ENCODE measurements at regions not wholly inside any gene's neighbourhood (a gene's known extent, or its start where the extent isn't known, plus 50 kb on each side); places are given as distances from the start of the nearest gene placed in this dataset.

DNA sequence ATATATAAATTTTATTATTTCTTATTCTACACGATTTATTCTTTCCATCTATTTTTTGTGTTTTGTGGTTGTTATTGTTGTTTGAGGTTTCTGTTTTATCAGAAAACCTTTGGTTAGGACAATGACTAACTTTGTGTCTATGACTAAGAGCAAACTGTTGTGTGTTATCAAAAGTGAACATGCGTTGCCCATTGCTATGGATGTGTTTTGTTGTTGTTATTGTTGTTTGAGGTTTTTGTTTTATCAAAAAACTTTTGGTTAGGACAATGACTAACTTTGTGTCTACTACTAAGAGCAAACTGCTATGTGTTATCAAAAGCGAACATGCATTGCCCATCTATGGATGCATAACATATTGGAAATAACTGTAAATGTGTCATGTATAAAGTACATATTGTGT, 692.3 kb downstream of the SLITRK1 start:
- 69 to 77% (median 76%) methylated on average over 3 of the region's 3 CpGs for WGBS, 3 donors

DNA sequence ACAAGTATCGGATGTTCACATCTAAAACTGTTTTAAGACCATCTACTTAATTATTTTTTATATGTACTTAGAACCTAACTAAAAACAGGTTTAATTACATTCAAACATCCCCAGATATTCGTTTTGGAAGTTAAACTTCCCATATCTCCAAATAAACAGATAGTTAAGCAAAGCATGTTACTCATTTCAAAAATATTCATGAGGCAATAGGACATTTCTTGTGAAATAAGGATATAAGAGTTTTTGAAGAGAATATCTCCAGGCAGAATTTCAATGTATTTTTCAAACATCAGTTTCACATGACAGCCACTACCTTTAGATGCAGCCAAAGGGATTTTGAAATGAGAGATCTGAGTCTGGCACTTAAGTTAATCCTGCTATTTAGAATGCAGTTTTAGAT, 697.5 kb downstream of the SLITRK1 start:
- H3K27ac ChIP-seq (ENCODE audit: low read depth in 1 of 3, low read length in 2 of 3): no peak overlapping the region
- no peaks in the 10 kb centered on the region for H3K27me3 ChIP-seq (ENCODE audit: control insufficient read depth in 3 of 3, insufficient read depth in 3 of 3, low read length in 3 of 3)
- no peak overlapping the region for H3K4me3 ChIP-seq (ENCODE audit: low read depth in 1 of 3, low read length in 3 of 3)
- FAIRE-seq (no peak), DNase-seq (no peak)
- 54 to 56% (median 55%) methylated on average over 2 of the region's 2 CpGs for WGBS, 3 donors
- H3K4me1 ChIP-seq (ENCODE audit: control insufficient read depth in 3 of 3, insufficient read depth in 2 of 3, low read depth in 1 of 3, low read length in 2 of 3): no peaks in the 10 kb centered on the region
- peaks cover 0 to 20% of the 10 kb centered on the region in 2 donors for H3K9me3 ChIP-seq (ENCODE audit: control insufficient read depth in 2 of 2, insufficient read depth in 1 of 2, low read depth in 1 of 2, low read length in 1 of 2)
- H3K36me3 ChIP-seq (ENCODE audit: control insufficient read depth in 3 of 3, insufficient read depth in 2 of 3, low read depth in 1 of 3, low read length in 3 of 3): no peaks in the 10 kb centered on the region

More for the DNA sequence above, 692.3 kb downstream of the SLITRK1 start:
- Histone ChIP-seq H3K4me1 (ENCODE audit: control insufficient read depth in 3 of 3, insufficient read depth in 2 of 3, low read depth in 1 of 3, low read length in 2 of 3) (no peaks in the 10 kb centered on the region), H3K4me3 (ENCODE audit: low read depth in 1 of 3, low read length in 3 of 3) (no peak overlapping the region), H3K36me3 (ENCODE audit: control insufficient read depth in 3 of 3, insufficient read depth in 2 of 3, low read depth in 1 of 3, low read length in 3 of 3) (no peaks in the 10 kb centered on the region), H3K9me3 (ENCODE audit: control insufficient read depth in 2 of 2, insufficient read depth in 1 of 2, low read depth in 1 of 2, low read length in 1 of 2) (peaks cover 0 to 7% of the 10 kb centered on the region in 2 donors), H3K27me3 (ENCODE audit: control insufficient read depth in 3 of 3, insufficient read depth in 3 of 3, low read length in 3 of 3) (no peaks in the 10 kb centered on the region), H3K27ac (ENCODE audit: low read depth in 1 of 3, low read length in 2 of 3) (no peak overlapping the region)
- FAIRE-seq (no peak), DNase-seq (no peak)

DNA sequence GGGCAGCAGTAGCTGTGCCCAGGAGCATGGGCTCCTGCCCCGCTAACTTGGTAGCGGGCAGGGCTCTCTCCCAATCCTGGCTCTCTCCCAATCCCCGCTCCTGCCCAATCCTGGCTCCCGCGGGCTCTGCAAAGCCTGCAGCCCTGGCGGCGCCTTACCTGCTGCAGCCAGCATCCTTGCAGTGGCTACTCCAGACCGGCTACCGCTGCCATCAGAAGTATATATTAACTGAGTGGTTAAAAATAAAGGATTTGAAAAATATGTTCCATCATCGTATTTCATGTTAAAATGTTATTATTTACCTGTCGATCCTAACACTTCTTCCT, 698.2 kb downstream of the SLITRK1 start:
- Histone ChIP-seq H3K27me3 (ENCODE audit: control insufficient read depth in 3 of 3, insufficient read depth in 3 of 3, low read length in 3 of 3) (no peaks in the 10 kb centered on the region), H3K4me3 (ENCODE audit: low read depth in 1 of 3, low read length in 3 of 3) (no peak overlapping the region), H3K27ac (ENCODE audit: low read depth in 1 of 3, low read length in 2 of 3) (no peak overlapping the region), H3K4me1 (ENCODE audit: control insufficient read depth in 3 of 3, insufficient read depth in 2 of 3, low read depth in 1 of 3, low read length in 2 of 3) (no peaks in the 10 kb centered on the region), H3K36me3 (ENCODE audit: control insufficient read depth in 3 of 3, insufficient read depth in 2 of 3, low read depth in 1 of 3, low read length in 3 of 3) (no peaks in the 10 kb centered on the region), H3K9me3 (ENCODE audit: control insufficient read depth in 2 of 2, insufficient read depth in 1 of 2, low read depth in 1 of 2, low read length in 1 of 2) (peaks cover 0 to 20% of the 10 kb centered on the region in 2 donors)
- DNase-seq (no peak), FAIRE-seq (no peak)
- 94 to 96% (median 95%) methylated on average over 11 of the region's 11 CpGs for WGBS, 3 donors

DNA sequence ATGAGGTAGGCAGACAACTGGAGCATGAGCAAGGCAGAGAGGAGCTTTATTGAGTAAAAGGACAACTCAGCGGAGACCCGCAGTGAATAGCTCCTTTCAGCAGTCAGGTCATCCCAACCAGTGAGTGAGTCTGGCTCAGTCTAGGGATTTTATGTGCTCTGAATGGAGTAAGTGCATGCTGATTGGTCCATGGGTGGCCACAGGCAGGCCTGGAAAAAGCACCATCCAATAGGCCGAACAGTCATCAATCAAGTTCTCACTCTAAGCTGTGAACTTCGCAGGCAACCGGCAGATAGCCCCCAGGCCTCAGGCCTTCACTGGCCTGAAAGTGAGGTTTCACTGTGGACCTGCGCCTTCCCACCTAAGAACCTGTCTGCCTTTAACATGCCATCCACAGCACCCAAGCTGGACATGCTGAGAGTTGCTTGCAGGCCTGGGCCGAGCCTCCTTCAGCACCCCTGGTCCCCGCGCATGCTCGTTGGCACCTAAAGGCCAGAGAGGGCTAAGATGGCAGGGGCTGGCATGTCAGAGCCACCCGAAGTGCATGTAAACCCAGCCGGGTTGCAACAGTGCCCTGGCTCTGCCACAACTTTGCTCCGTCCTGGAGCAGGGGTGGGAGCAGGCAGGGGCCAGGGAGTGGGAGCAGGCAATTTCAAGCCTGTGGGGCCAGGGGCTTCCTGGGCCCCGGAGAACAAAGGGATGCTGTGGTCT, 698.7 kb downstream of the SLITRK1 start:
- H3K4me3 ChIP-seq (ENCODE audit: low read depth in 1 of 3, low read length in 3 of 3): no peak overlapping the region
- no peak for FAIRE-seq
- peaks cover 0 to 20% of the 10 kb centered on the region in 2 donors for H3K9me3 ChIP-seq (ENCODE audit: control insufficient read depth in 2 of 2, insufficient read depth in 1 of 2, low read depth in 1 of 2, low read length in 1 of 2)
- no peaks in the 10 kb centered on the region for H3K36me3 ChIP-seq (ENCODE audit: control insufficient read depth in 3 of 3, insufficient read depth in 2 of 3, low read depth in 1 of 3, low read length in 3 of 3)
- H3K27me3 ChIP-seq (ENCODE audit: control insufficient read depth in 3 of 3, insufficient read depth in 3 of 3, low read length in 3 of 3): no peaks in the 10 kb centered on the region
- 82 to 90% (median 84%) methylated on average over 14 of the region's 14 CpGs for WGBS, 3 donors
- DNase-seq: no peak
- no peaks in the 10 kb centered on the region for H3K4me1 ChIP-seq (ENCODE audit: control insufficient read depth in 3 of 3, insufficient read depth in 2 of 3, low read depth in 1 of 3, low read length in 2 of 3)
- H3K27ac ChIP-seq (ENCODE audit: low read depth in 1 of 3, low read length in 2 of 3): no peak overlapping the region

DNA sequence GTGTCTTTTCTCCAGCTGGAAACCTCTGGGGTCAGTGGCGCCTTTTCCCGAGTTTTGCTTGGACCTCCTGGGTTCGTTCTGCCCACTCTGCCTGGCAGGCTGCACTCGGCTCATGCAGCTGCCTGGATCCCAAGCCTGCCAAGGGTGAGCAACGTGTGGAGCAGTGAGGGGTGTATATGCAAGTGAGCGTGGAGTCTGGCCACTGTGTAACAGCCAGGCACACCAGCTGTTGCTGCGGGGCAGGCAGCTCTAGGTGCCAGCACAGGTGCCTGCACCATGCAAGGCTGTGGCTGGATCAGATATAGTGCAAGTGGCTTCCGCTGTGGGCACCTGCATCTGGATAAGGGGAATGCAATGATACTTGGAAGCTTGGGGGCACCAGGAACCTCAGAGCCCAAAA, 699.4 kb downstream of the SLITRK1 start:
- H3K27ac ChIP-seq (ENCODE audit: low read depth in 1 of 3, low read length in 2 of 3): no peak overlapping the region
- WGBS, 3 donors: 72 to 80% (median 76%) methylated on average over 8 of the region's 8 CpGs
- no peak for DNase-seq
- no peaks in the 10 kb centered on the region for H3K27me3 ChIP-seq (ENCODE audit: control insufficient read depth in 3 of 3, insufficient read depth in 3 of 3, low read length in 3 of 3)
- H3K9me3 ChIP-seq (ENCODE audit: control insufficient read depth in 2 of 2, insufficient read depth in 1 of 2, low read depth in 1 of 2, low read length in 1 of 2): peaks cover 0 to 18% of the 10 kb centered on the region in 2 donors
- FAIRE-seq: no peak
- H3K4me3 ChIP-seq (ENCODE audit: low read depth in 1 of 3, low read length in 3 of 3): no peak overlapping the region
- H3K36me3 ChIP-seq (ENCODE audit: control insufficient read depth in 3 of 3, insufficient read depth in 2 of 3, low read depth in 1 of 3, low read length in 3 of 3): no peaks in the 10 kb centered on the region
- no peaks in the 10 kb centered on the region for H3K4me1 ChIP-seq (ENCODE audit: control insufficient read depth in 3 of 3, insufficient read depth in 2 of 3, low read depth in 1 of 3, low read length in 2 of 3)

DNA sequence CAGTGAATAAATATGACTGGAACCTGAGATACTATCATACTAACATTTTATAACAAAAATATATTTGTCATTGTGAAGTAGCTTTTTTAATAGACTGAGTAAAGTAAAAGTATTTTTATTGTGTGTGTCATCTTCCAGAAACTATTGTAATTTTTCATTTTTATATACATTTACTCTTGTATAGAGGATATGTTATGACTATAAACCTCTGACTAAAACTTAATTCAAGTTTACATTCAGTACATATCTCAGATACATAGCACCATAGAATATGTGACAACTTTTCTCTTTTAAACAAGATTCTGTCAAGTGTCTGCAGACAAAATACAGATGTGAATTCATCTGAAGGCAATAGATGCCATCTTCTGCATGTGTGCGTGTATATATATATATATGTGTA, 704.3 kb downstream of the SLITRK1 start:
- H3K4me3 ChIP-seq (ENCODE audit: low read depth in 1 of 3, low read length in 3 of 3): no peak overlapping the region
- FAIRE-seq (no peak), DNase-seq (no peak)
- peaks cover 0 to 4% of the 10 kb centered on the region in 2 donors for H3K9me3 ChIP-seq (ENCODE audit: control insufficient read depth in 2 of 2, insufficient read depth in 1 of 2, low read depth in 1 of 2, low read length in 1 of 2)
- no peaks in the 10 kb centered on the region for H3K36me3 ChIP-seq (ENCODE audit: control insufficient read depth in 3 of 3, insufficient read depth in 2 of 3, low read depth in 1 of 3, low read length in 3 of 3)
- WGBS, 3 donors: 0% methylated on average over 1 of the region's 1 CpG
- no peaks in the 10 kb centered on the region for H3K27me3 ChIP-seq (ENCODE audit: control insufficient read depth in 3 of 3, insufficient read depth in 3 of 3, low read length in 3 of 3)
- H3K27ac ChIP-seq (ENCODE audit: low read depth in 1 of 3, low read length in 2 of 3): no peak overlapping the region
- no peaks in the 10 kb centered on the region for H3K4me1 ChIP-seq (ENCODE audit: control insufficient read depth in 3 of 3, insufficient read depth in 2 of 3, low read depth in 1 of 3, low read length in 2 of 3)

DNA sequence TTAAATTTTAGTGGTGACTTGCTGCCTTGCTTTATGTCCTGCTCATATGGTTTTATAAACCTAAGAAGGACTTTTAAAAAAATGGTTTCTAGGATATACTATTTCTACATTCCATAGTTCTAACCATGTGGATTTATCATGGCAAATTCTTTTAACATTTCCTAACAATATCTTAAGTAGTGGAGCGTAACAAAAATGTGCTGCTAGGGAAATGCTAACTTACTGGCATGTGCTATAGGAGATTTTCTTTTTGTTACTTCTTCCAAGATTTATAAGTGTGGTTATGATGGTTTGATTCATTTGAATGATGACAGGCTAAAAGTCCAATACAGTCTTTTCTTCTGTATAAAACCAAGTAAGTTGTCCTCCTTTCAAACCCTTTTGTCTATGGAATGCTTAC, 713.7 kb downstream of the SLITRK1 start:
- WGBS, 3 donors: 72 to 93% (median 85%) methylated on average over 1 of the region's 1 CpG

DNA sequence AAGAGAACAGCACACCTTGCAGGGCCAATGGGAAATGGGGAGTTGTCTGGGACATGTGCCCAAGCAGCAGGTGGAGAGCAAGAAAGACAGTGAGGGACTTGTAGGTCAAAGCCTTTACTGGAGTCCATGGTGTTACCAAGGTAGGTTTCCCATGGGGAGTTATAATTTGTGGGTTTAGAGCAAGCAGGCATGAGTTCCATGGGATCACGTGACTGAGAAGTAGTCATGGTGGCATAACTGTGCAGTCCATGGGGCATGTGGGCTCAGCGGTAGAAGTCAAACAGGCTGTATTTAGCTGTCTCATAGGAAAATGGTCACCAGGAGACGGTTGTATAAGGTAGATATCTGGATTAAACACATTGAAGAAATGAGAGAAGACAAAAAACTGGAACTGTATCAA, 715.1 kb downstream of the SLITRK1 start:
- DNase-seq (no peak), FAIRE-seq (no peak)
- Histone ChIP-seq H3K27me3 (ENCODE audit: control insufficient read depth in 3 of 3, insufficient read depth in 3 of 3, low read length in 3 of 3) (no peaks in the 10 kb centered on the region), H3K9me3 (ENCODE audit: control insufficient read depth in 2 of 2, insufficient read depth in 1 of 2, low read depth in 1 of 2, low read length in 1 of 2) (no peaks in the 10 kb centered on the region), H3K4me1 (ENCODE audit: control insufficient read depth in 3 of 3, insufficient read depth in 2 of 3, low read depth in 1 of 3, low read length in 2 of 3) (no peaks in the 10 kb centered on the region), H3K4me3 (ENCODE audit: low read depth in 1 of 3, low read length in 3 of 3) (no peak overlapping the region), H3K27ac (ENCODE audit: low read depth in 1 of 3, low read length in 2 of 3) (no peak overlapping the region), H3K36me3 (ENCODE audit: control insufficient read depth in 3 of 3, insufficient read depth in 2 of 3, low read depth in 1 of 3, low read length in 3 of 3) (no peaks in the 10 kb centered on the region)
- 77 to 86% (median 84%) methylated on average over 3 of the region's 3 CpGs for WGBS, 3 donors

More for the DNA sequence above, 713.7 kb downstream of the SLITRK1 start:
- FAIRE-seq (no peak), DNase-seq (no peak)
- no peak overlapping the region for H3K4me3 ChIP-seq (ENCODE audit: low read depth in 1 of 3, low read length in 3 of 3)
- H3K36me3 ChIP-seq (ENCODE audit: control insufficient read depth in 3 of 3, insufficient read depth in 2 of 3, low read depth in 1 of 3, low read length in 3 of 3): no peaks in the 10 kb centered on the region
- H3K9me3 ChIP-seq (ENCODE audit: control insufficient read depth in 2 of 2, insufficient read depth in 1 of 2, low read depth in 1 of 2, low read length in 1 of 2): no peaks in the 10 kb centered on the region
- no peak overlapping the region for H3K27ac ChIP-seq (ENCODE audit: low read depth in 1 of 3, low read length in 2 of 3)
- H3K4me1 ChIP-seq (ENCODE audit: control insufficient read depth in 3 of 3, insufficient read depth in 2 of 3, low read depth in 1 of 3, low read length in 2 of 3): no peaks in the 10 kb centered on the region
- no peaks in the 10 kb centered on the region for H3K27me3 ChIP-seq (ENCODE audit: control insufficient read depth in 3 of 3, insufficient read depth in 3 of 3, low read length in 3 of 3)

DNA sequence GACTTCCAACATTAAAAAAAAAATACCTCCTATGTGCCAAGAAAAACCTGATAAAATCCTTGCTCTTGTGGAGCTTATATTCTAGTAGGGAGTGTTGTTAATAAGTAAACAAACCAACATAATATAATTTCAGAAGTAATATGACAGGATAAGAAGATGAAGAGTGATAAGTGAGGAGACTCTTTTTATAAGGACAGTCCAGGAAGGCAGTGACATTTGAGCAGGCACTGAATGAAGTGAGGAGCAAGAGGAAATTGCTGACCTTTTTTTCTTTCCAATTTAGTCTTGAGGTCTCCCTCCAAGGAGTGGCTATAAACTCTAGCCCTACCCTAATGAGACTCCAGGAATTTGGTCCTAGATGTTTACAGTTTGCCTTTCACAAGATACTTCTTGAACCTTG, 715.7 kb downstream of the SLITRK1 start:
- DNase-seq: no peak
- Histone ChIP-seq H3K36me3 (ENCODE audit: control insufficient read depth in 3 of 3, insufficient read depth in 2 of 3, low read depth in 1 of 3, low read length in 3 of 3) (no peaks in the 10 kb centered on the region), H3K4me1 (ENCODE audit: control insufficient read depth in 3 of 3, insufficient read depth in 2 of 3, low read depth in 1 of 3, low read length in 2 of 3) (no peaks in the 10 kb centered on the region), H3K9me3 (ENCODE audit: control insufficient read depth in 2 of 2, insufficient read depth in 1 of 2, low read depth in 1 of 2, low read length in 1 of 2) (no peaks in the 10 kb centered on the region), H3K27me3 (ENCODE audit: control insufficient read depth in 3 of 3, insufficient read depth in 3 of 3, low read length in 3 of 3) (no peaks in the 10 kb centered on the region), H3K27ac (ENCODE audit: low read depth in 1 of 3, low read length in 2 of 3) (no peak overlapping the region), H3K4me3 (ENCODE audit: low read depth in 1 of 3, low read length in 3 of 3) (no peak overlapping the region)
- no peak for FAIRE-seq

All from small intestine (tissue), 7 donors.